ENCODE measurements at regions not wholly inside any gene's neighbourhood (a gene's known extent, or its start where the extent isn't known, plus 50 kb on each side); places are given as distances from the start of the nearest gene placed in this dataset.
"Not testable (repeated sequence)": the region's sequence is repeated elsewhere in the genome, so short reads cannot be mapped to it uniquely, and the experiment has no call there.

- no peak for DNase-seq (ENCODE audit: low spot score)
- TF ChIP-seq, protein P1, sequence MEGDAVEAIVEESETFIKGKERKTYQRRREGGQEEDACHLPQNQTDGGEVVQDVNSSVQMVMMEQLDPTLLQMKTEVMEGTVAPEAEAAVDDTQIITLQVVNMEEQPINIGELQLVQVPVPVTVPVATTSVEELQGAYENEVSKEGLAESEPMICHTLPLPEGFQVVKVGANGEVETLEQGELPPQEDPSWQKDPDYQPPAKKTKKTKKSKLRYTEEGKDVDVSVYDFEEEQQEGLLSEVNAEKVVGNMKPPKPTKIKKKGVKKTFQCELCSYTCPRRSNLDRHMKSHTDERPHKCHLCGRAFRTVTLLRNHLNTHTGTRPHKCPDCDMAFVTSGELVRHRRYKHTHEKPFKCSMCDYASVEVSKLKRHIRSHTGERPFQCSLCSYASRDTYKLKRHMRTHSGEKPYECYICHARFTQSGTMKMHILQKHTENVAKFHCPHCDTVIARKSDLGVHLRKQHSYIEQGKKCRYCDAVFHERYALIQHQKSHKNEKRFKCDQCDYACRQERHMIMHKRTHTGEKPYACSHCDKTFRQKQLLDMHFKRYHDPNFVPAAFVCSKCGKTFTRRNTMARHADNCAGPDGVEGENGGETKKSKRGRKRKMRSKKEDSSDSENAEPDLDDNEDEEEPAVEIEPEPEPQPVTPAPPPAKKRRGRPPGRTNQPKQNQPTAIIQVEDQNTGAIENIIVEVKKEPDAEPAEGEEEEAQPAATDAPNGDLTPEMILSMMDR (conservative IDR thresholded peaks at IDR 0.05; ENCODE audit: low read depth), result no peak
- POLR2A ChIA-PET (ENCODE audit: low non-redundant PET), result no interaction called here
- CTCF ChIA-PET, result no interaction called here
- no peak overlapping the region for H3K27ac ChIP-seq
Measured at GRCh38 chr4:18695733-18696527, 674.4 kb upstream of the LCORL start.

GRCh38 chr4:18691431-18692200 lies 670.1 kb upstream of the LCORL start:
- no peak for DNase-seq (ENCODE audit: low spot score)
- TF ChIP-seq, protein P1 (conservative IDR thresholded peaks at IDR 0.05; ENCODE audit: low read depth), result no peak
- POLR2A ChIA-PET (ENCODE audit: low non-redundant PET), result no interaction called here
- no peak overlapping the region for H3K27ac ChIP-seq
- CTCF ChIA-PET, result interaction anchor here (0.6 to 0.7 kb wide), 3 partner anchors 247 to 1848 kb away, joined by 3 read pairs; no protein-coding TSS in a partner anchor

DNA sequence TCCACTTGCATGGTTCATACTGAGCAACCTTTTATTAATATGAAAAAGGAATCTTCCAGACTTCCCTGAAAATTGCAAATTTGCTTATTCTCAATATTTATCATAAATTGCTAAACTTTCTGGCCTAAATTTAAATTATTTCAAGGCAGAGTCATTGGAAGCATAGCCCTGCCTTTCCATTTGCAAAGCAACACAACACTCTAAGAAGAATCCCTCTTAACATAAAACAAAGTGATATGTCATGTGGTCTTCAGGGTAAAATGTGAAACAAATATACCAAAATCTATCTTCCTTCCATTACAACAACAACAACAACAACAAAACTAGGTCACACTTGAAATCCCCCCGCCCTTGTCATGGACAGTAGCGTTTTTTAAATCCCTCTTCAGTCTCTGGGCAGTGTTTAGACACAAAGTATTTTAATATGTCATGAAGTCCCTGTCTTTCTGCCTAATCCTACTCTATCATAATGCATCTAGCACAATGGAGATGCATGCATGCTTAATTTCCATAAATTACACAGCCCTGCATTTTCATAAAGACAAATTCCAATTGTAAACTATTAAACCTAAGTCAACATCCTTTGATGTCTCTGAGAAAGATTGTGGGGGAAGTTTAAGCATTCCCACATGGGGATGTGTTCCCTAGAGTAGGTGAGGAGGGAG lies 668.9 kb upstream of the LCORL start:
- ChIA-PET CTCF (no interaction called here), POLR2A (ENCODE audit: low non-redundant PET) (no interaction called here)
- no peak overlapping the region for H3K27ac ChIP-seq
- TF ChIP-seq, protein P1 (conservative IDR thresholded peaks at IDR 0.05; ENCODE audit: low read depth), result no peak
- no peak for DNase-seq (ENCODE audit: low spot score)

DNA sequence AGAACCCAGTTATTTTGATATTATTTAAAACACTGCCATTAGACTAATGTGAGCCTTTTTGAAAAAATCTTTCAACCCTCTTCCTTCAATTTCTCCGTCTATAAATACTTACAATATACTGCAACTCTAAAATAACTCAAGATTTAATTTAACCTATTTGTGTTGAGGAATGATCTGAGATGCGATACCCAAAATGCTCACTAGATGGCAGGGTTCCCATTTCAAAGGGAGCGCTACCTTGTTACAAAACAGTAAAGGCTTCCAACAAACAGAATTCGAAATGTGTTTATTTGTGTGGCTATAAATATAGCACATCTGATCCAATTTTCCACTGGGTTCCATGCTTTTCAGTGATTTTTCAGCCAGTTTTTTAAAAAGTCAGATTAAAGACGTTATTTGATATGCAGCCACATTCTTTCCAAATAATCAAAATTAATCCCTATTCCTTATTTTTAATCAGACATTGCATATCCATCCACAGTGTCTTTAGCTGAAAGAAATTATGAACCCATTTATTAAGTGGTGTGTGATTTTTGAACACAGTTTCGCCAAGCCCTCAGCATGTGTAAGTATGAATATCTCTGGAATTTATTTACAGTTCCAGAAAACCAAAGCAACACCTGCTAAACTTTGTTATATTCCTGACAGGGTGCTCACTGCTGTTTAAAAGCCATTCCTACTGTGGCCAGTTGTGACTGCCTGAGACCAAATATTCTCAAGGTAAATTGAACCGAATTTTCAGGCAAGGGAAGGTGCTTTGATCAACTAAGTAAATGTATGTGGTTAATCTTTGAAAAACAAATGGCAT lies 668.0 kb upstream of the LCORL start:
- CTCF ChIA-PET, result interaction anchor here (0.7 kb wide), 1 partner anchor 1874 kb away, joined by 3 read pairs; no protein-coding TSS in a partner anchor
- POLR2A ChIA-PET (ENCODE audit: low non-redundant PET), result no interaction called here
- no peak overlapping the region for H3K27ac ChIP-seq
- peak; percentile 5 for DNase-seq (ENCODE audit: low spot score)
- TF ChIP-seq, protein P1 (conservative IDR thresholded peaks at IDR 0.05; ENCODE audit: low read depth), result peak; percentile 83

DNA sequence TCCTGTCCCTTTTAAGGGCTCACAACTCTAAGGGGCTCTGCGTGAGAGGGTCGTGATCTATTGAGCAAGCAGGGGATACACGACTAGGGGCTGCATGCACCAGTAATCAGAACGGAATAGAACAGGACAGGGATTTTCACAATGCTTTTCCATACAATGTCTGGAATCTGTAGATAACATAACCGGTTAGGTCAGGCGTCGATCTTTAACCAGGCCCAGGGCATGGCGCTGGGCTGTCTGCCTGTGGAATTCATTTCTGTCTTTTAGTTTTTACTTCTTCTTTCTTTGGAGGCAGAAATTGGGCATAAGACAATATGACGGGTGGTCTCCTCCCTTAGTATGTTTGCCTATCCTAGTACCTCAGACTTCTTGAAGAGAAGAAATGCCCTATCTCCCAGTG lies 666.8 kb upstream of the LCORL start:
- CTCF ChIA-PET, result interaction anchor here (0.6 kb wide), 1 partner anchor 631 kb away, joined by 3 read pairs; no protein-coding TSS in a partner anchor
- POLR2A ChIA-PET (ENCODE audit: low non-redundant PET); H3K27ac ChIP-seq; DNase-seq (ENCODE audit: low spot score): not testable (repeated sequence)

DNA sequence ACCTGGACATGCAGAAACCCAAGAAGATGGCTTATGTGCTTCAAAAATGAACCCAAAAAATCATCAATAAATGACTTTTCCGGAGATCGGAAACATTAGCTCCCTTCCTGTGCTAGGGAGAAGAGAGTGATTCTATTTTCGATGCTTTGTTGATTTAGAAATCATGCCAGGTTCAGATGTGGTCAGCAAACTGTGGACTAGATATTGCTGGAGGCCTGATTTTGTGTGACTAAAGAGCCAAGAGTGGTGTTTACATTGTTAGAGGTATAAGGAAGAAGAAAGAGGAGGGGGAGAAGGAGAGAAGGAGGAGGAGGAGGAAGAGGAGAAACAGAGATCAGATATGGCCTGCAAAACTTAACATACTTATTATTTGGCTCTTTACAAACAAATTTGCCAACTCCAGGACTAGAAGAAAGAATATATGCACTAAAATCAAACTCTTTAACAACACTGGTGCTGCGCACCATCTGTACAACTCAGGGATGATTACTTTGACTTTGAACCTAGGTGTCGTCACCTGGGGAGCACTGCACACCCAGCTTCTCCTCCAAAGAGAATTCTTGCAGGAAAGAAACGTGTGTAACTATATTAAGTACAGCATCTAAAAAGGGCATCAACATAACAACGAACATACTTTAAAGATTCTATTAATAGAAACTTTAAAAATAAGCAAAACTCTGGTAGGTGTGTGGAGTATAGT lies 664.9 kb upstream of the LCORL start:
- ChIA-PET CTCF (no interaction called here), POLR2A (ENCODE audit: low non-redundant PET) (no interaction called here)
- no peak overlapping the region for H3K27ac ChIP-seq
- TF ChIP-seq, protein P1 (conservative IDR thresholded peaks at IDR 0.05; ENCODE audit: low read depth), result no peak
- no peak for DNase-seq (ENCODE audit: low spot score)
